Fibroblast of skin of left biceps (primary cell): ENCODE measurements at regions not wholly inside any gene's neighbourhood (a gene's known extent, or its start where the extent isn't known, plus 50 kb on each side); places are given as distances from the start of the nearest gene placed in this dataset.

Experiments
- DNase-seq, 2 experiments: peaks; one replicate each; pipeline ENCODE4 v3.0.0-alpha.2; 2013; ENCODE audit warnings: low read depth in 2 of 2

- no peak for DNase-seq
Measured at GRCh38 chr15:59953392-59953883, 50.7 kb upstream of the FOXB1 start.

- no peak for DNase-seq
Measured at GRCh38 chr15:59952960-59953359, 51.2 kb upstream of the FOXB1 start.

- DNase-seq: no peak
Measured at GRCh38 chr15:59950603-59951388, 53.3 kb upstream of the FOXB1 start.

- DNase-seq: no peak
Measured at GRCh38 chr15:59948924-59949613, 55.0 kb upstream of the FOXB1 start.

GRCh38 chr15:59946084-59946483 is 58.0 kb upstream of the FOXB1 start:
- DNase-seq: no peak

- DNase-seq: no peak
Measured at GRCh38 chr15:59945036-59945435, 59.1 kb upstream of the FOXB1 start.

- DNase-seq: no peak
Measured at GRCh38 chr15:59941612-59942011, 62.5 kb upstream of the FOXB1 start.

- DNase-seq: no peak
Measured at GRCh38 chr15:59940928-59941327, 63.2 kb upstream of the FOXB1 start.

GRCh38 chr15:59940456-59940855 is 63.7 kb upstream of the FOXB1 start:
- DNase-seq: no peak

GRCh38 chr15:59936741-59937140 is 67.4 kb upstream of the FOXB1 start:
- no peak for DNase-seq

- no peak for DNase-seq
Measured at GRCh38 chr15:59933607-59934006, 70.5 kb upstream of the FOXB1 start.

- DNase-seq: no peak
Measured at GRCh38 chr15:59931646-59932261, 72.4 kb upstream of the FOXB1 start.

GRCh38 chr15:59924812-59925522 is 79.1 kb upstream of the FOXB1 start:
- DNase-seq: no peak

- no peak for DNase-seq
Measured at GRCh38 chr15:59924096-59924495, 80.0 kb upstream of the FOXB1 start.

GRCh38 chr15:59923508-59923907 is 80.6 kb upstream of the FOXB1 start:
- DNase-seq: no peak

- peak; percentile 30 to 36 for DNase-seq
Measured at GRCh38 chr15:59918994-59919951, 84.8 kb upstream of the FOXB1 start.

GRCh38 chr15:59917504-59918157 is 86.5 kb upstream of the FOXB1 start:
- DNase-seq: peak in 1 of 2 experiments; percentile 3

- DNase-seq: no peak
Measured at GRCh38 chr15:59906046-59906445, 98.1 kb upstream of the FOXB1 start.

GRCh38 chr15:59905176-59905575 is 98.9 kb upstream of the FOXB1 start:
- DNase-seq: no peak

GRCh38 chr15:59904450-59905135 is 99.5 kb upstream of the FOXB1 start:
- DNase-seq: no peak
